Body of pancreas (tissue), 4 donors: ENCODE measurements at regions not wholly inside any gene's neighbourhood (a gene's known extent, or its start where the extent isn't known, plus 50 kb on each side); places are given as distances from the start of the nearest gene placed in this dataset.

Experiments
- CTCF ChIP-seq, 7 experiments: fragments of 450-650 bp in 4 of 7; fragments of 200-600 bp in 3 of 7; sonication (generic) in 3 of 7; IDR thresholded peaks; one replicate each; pipeline ENCODE4 v1.5.1; 2016 to 2019; ENCODE audit warnings: antibody characterized with exemption in 7 of 7
- POLR2A ChIP-seq, 3 donors: fragments of 450-650 bp; IDR thresholded peaks; one replicate each; pipeline ENCODE4 v1.6.1; 2016; ENCODE audit warnings: antibody characterized with exemption in 3 of 3, mild to moderate bottlenecking in 2 of 3

- TF ChIP-seq CTCF (IDR thresholded peaks at IDR 0.05) (no peak), POLR2A (IDR thresholded peaks at IDR 0.05) (no peak)
Measured at GRCh38 chr14:34046799-34047520, 96.1 kb upstream of the EGLN3 start.
